Panc1 (cell line): ENCODE measurements at regions not wholly inside any gene's neighbourhood (a gene's known extent, or its start where the extent isn't known, plus 50 kb on each side); places are given as distances from the start of the nearest gene placed in this dataset.

Source experiments
- ATAC-seq: fragments of 200-7000 bp; cut with Tn5 transposase; 2 replicates; pipeline ENCODE4 v1.9.1; 2020; ENCODE audit warnings: mild to moderate bottlenecking, moderate library complexity
- BruUV-seq: library from RNA; stranded (reverse); fragments of 400-500 nt; replicated peaks from 2 replicates; lab custom pipeline; 2021; lab: Mats Ljungman, UMichigan
- CTCF ChIA-PET: fragments of 300-600 bp; sonication (Branson Sonifier 250); formaldehyde crosslinking; loops from one replicate; lab custom pipeline; 2022; ENCODE audit warnings: antibody characterized with exemption; lab: Charles Lee
- POLR2A ChIA-PET: fragments of 300-600 bp; sonication (Branson Sonifier 250); formaldehyde crosslinking; loops from one replicate; lab custom pipeline; 2022; ENCODE audit warnings: antibody characterized with exemption; lab: Charles Lee
- DNase-seq: peaks from one replicate; pipeline ENCODE4 v3.0.0-alpha.2; 2010; ENCODE audit warnings: low read depth, low spot score
- H3K27ac ChIP-seq: 2 replicates; pipeline ENCODE4 v1.5.1; 2011; ENCODE audit warnings: mild to moderate bottlenecking, low read length, inconsistent platforms
- H3K27me3 ChIP-seq: fragments of 200-500 bp; sonication (Bioruptor generic); 2 replicates; pipeline ENCODE4 v1.6.0; 2014; ENCODE audit warnings: low read length, inconsistent platforms; ENCODE audit not compliant: control insufficient read depth, insufficient read depth
- H3K36me3 ChIP-seq: fragments of 200-500 bp; sonication (Bioruptor generic); 2 replicates; pipeline ENCODE4 v1.5.1; 2014; ENCODE audit warnings: inconsistent platforms, mild to moderate bottlenecking, low read length, moderate library complexity; ENCODE audit not compliant: control insufficient read depth, insufficient read depth
- H3K4me1 ChIP-seq: 2 replicates; pipeline ENCODE4 v1.5.1; 2011; ENCODE audit warnings: inconsistent platforms, mild to moderate bottlenecking, low read length, moderate library complexity; ENCODE audit not compliant: control insufficient read depth, insufficient read depth
- H3K4me3 ChIP-seq, 2 experiments: 2 replicates each; pipeline ENCODE4 v1.5.1; 2011 to 2012; ENCODE audit warnings: low read depth in 2 of 2, low read length in 2 of 2, mild to moderate bottlenecking in 2 of 2, inconsistent platforms in 1 of 2, moderate library complexity in 1 of 2
- H3K9me3 ChIP-seq: fragments of 200-500 bp; sonication (Bioruptor generic); 2 replicates; pipeline ENCODE4 v1.5.1; 2014; ENCODE audit warnings: low read depth, mild to moderate bottlenecking, inconsistent platforms, low read length, moderate library complexity; ENCODE audit not compliant: control insufficient read depth, insufficient read depth
- CTCF ChIP-seq: fragments of 450-650 bp; IDR thresholded peaks from 2 replicates; pipeline ENCODE4 v1.5.1; 2017; ENCODE audit warnings: mild to moderate bottlenecking
- POLR2AphosphoS5 ChIP-seq: IDR thresholded peaks from 2 replicates; pipeline ENCODE4 v1.6.1; 2012; ENCODE audit warnings: mild to moderate bottlenecking, low read depth, low read length, moderate library complexity
- REST ChIP-seq, 2 experiments: IDR thresholded peaks; 2 replicates each; pipeline ENCODE4 v1.6.1; 2011 to 2012; ENCODE audit warnings: low read depth in 2 of 2, control low read depth in 1 of 2, low read length in 1 of 2, mild to moderate bottlenecking in 1 of 2, moderate library complexity in 1 of 2; ENCODE audit not compliant: insufficient read depth in 1 of 2
- SIN3A ChIP-seq: IDR thresholded peaks from 2 replicates; pipeline ENCODE4 v1.6.1; 2012; ENCODE audit warnings: low read depth, mild to moderate bottlenecking, low read length, moderate library complexity, borderline replicate concordance; ENCODE audit not compliant: insufficient read depth
- TCF7L2 ChIP-seq: IDR thresholded peaks from 2 replicates; pipeline ENCODE4 v1.6.1; 2011; ENCODE audit warnings: mild to moderate bottlenecking, low read depth, low read length, inconsistent platforms
- in situ Hi-C: cut with HindIII; loops from 2 replicates; pipeline ENCODE4 v1.10.0; 2016; ENCODE audit warnings: low sequenced_read_pairs, low pct_unique_long_range_greater_than_20kb
- intact Hi-C: fragments of 100-400 bp; cut with micrococcal nuclease; formaldehyde crosslinking; loops from one replicate; pipeline ENCODE4 v1.10.0; 2022; ENCODE audit not compliant: unreplicated experiment

GRCh38 chr13:90185734-90186133 is 1161.8 kb upstream of the MIR17HG start:
- TF ChIP-seq CTCF (no peak), REST (IDR thresholded peaks at IDR 0.05; ENCODE audit: insufficient read depth in 1 of 2, low read depth in 2 of 2, low read length in 1 of 2) (no peak), POLR2AphosphoS5 (no peak), TCF7L2 (no peak), SIN3A (no peak)
- no peaks in the 10 kb centered on the region for H3K9me3 ChIP-seq
- H3K27me3 ChIP-seq: no peaks in the 10 kb centered on the region
- in situ Hi-C loops: no loop called here
- ATAC-seq (no peak), DNase-seq (no peak)
- intact Hi-C loops: no loop called here
- H3K4me1 ChIP-seq: no peaks in the 10 kb centered on the region
- BruUV-seq: no TSS peak
- ChIA-PET CTCF (no interaction called here), POLR2A (no interaction called here)
- no peak overlapping the region for H3K4me3 ChIP-seq
- H3K36me3 ChIP-seq: no peaks in the 10 kb centered on the region
- no peak overlapping the region for H3K27ac ChIP-seq

GRCh38 chr13:90187478-90188350 is 1159.8 kb upstream of the MIR17HG start:
- Histone ChIP-seq H3K27me3 (no peaks in the 10 kb centered on the region), H3K27ac (no peak overlapping the region), H3K9me3 (no peaks in the 10 kb centered on the region), H3K36me3 (no peaks in the 10 kb centered on the region), H3K4me3 (no peak overlapping the region), H3K4me1 (no peaks in the 10 kb centered on the region)
- DNase-seq: no peak
- TF ChIP-seq CTCF: no peak
- TF ChIP-seq SIN3A: no peak
- TF ChIP-seq REST (IDR thresholded peaks at IDR 0.05; ENCODE audit: insufficient read depth in 1 of 2, low read depth in 2 of 2, low read length in 1 of 2): no peak
- TF ChIP-seq TCF7L2: no peak
- no peak for TF ChIP-seq POLR2AphosphoS5
- ATAC-seq: no peak
- in situ Hi-C loops (no loop called here), intact Hi-C loops (no loop called here)
- CTCF ChIA-PET: no interaction called here
- POLR2A ChIA-PET: no interaction called here
- BruUV-seq: no TSS peak
